HEK293 (cell line): ENCODE measurements at regions not wholly inside any gene's neighbourhood (a gene's known extent, or its start where the extent isn't known, plus 50 kb on each side); places are given as distances from the start of the nearest gene placed in this dataset.

Source experiments
- BCL11B ChIP-seq: fragments of 450-650 bp; formaldehyde crosslinking; IDR thresholded peaks from 2 replicates; pipeline ENCODE4 v1.5.1; 2016; ENCODE audit warnings: low read depth, missing biosample characterization, missing genetic modification characterization
- FEZF1 ChIP-seq: fragments of 450-650 bp; formaldehyde crosslinking; IDR thresholded peaks from 2 replicates; pipeline ENCODE4 v1.5.1; 2016; ENCODE audit warnings: missing biosample characterization, missing genetic modification characterization
- GLIS2 ChIP-seq: fragments of 450-650 bp; formaldehyde crosslinking; IDR thresholded peaks from 2 replicates; pipeline ENCODE4 v1.5.1; 2016; ENCODE audit warnings: missing biosample characterization, missing genetic modification characterization
- KLF10 ChIP-seq: fragments of 450-650 bp; IDR thresholded peaks from 2 replicates; pipeline ENCODE4 v1.5.1; 2018; ENCODE audit warnings: missing biosample characterization, mild to moderate bottlenecking, missing genetic modification characterization
- KLF16 ChIP-seq: fragments of 450-650 bp; formaldehyde crosslinking; IDR thresholded peaks from 2 replicates; pipeline ENCODE4 v1.5.1; 2017; ENCODE audit warnings: missing biosample characterization, missing genetic modification characterization
- KLF8 ChIP-seq: fragments of 450-650 bp; formaldehyde crosslinking; IDR thresholded peaks from 2 replicates; pipeline ENCODE4 v1.5.1; 2016; ENCODE audit warnings: missing biosample characterization, missing genetic modification characterization
- PATZ1 ChIP-seq: fragments of 450-650 bp; formaldehyde crosslinking; IDR thresholded peaks from 2 replicates; pipeline ENCODE4 v1.5.1; 2016; ENCODE audit warnings: missing biosample characterization, missing genetic modification characterization
- SALL2 ChIP-seq: fragments of 450-650 bp; formaldehyde crosslinking; IDR thresholded peaks from 2 replicates; pipeline ENCODE4 v1.5.0; 2017; ENCODE audit warnings: missing biosample characterization, mild to moderate bottlenecking, missing genetic modification characterization, borderline replicate concordance
- SP2 ChIP-seq: fragments of 450-650 bp; formaldehyde crosslinking; IDR thresholded peaks from 2 replicates; pipeline ENCODE4 v1.5.1; 2016; ENCODE audit warnings: missing biosample characterization, missing genetic modification characterization
- TCF7L2 ChIP-seq: IDR thresholded peaks from 2 replicates; pipeline ENCODE4 v1.6.1; 2011; ENCODE audit warnings: low read depth, mild to moderate bottlenecking, inconsistent platforms, low read length, moderate library complexity, borderline replicate concordance
- ZNF140 ChIP-seq: fragments of 450-650 bp; formaldehyde crosslinking; IDR thresholded peaks from 2 replicates; pipeline ENCODE4 v1.5.1; 2016; ENCODE audit warnings: missing biosample characterization, missing genetic modification characterization
- ZNF148 ChIP-seq: fragments of 450-650 bp; formaldehyde crosslinking; IDR thresholded peaks from 2 replicates; pipeline ENCODE4 v1.5.0; 2017; ENCODE audit warnings: missing biosample characterization, missing genetic modification characterization, borderline replicate concordance
- ZNF16 ChIP-seq: fragments of 450-650 bp; formaldehyde crosslinking; IDR thresholded peaks from 2 replicates; pipeline ENCODE4 v1.5.1; 2016; ENCODE audit warnings: low read depth, missing biosample characterization, missing genetic modification characterization
- ZNF18 ChIP-seq: fragments of 450-650 bp; formaldehyde crosslinking; IDR thresholded peaks from 2 replicates; pipeline ENCODE4 v1.5.1; 2016; ENCODE audit warnings: missing biosample characterization, missing genetic modification characterization
- ZNF184 ChIP-seq: fragments of 450-650 bp; IDR thresholded peaks from 2 replicates; pipeline ENCODE4 v1.5.1; 2018; ENCODE audit warnings: missing biosample characterization, mild to moderate bottlenecking, missing genetic modification characterization
- ZNF26 ChIP-seq: fragments of 450-650 bp; formaldehyde crosslinking; IDR thresholded peaks from 2 replicates; pipeline ENCODE4 v1.5.1; 2016; ENCODE audit warnings: missing biosample characterization, missing genetic modification characterization
- ZNF341 ChIP-seq: fragments of 450-650 bp; formaldehyde crosslinking; IDR thresholded peaks from 2 replicates; pipeline ENCODE4; 2016; ENCODE audit warnings: low read depth, missing biosample characterization, missing genetic modification characterization
- ZNF362 ChIP-seq: fragments of 450-650 bp; formaldehyde crosslinking; IDR thresholded peaks from 2 replicates; pipeline ENCODE4 v1.5.1; 2016; ENCODE audit warnings: missing biosample characterization, missing genetic modification characterization
- ZNF416 ChIP-seq: fragments of 450-650 bp; formaldehyde crosslinking; IDR thresholded peaks from 2 replicates; pipeline ENCODE4 v1.5.1; 2016; ENCODE audit warnings: missing biosample characterization, missing genetic modification characterization
- ZNF426 ChIP-seq: fragments of 450-650 bp; formaldehyde crosslinking; IDR thresholded peaks from 2 replicates; pipeline ENCODE4 v1.5.1; 2017; ENCODE audit warnings: missing biosample characterization, missing genetic modification characterization, mild to moderate bottlenecking, inconsistent platforms, moderate library complexity
- ZNF48 ChIP-seq: fragments of 450-650 bp; formaldehyde crosslinking; IDR thresholded peaks from 2 replicates; pipeline ENCODE4 v1.5.1; 2016; ENCODE audit warnings: missing biosample characterization, missing genetic modification characterization
- ZNF488 ChIP-seq: fragments of 450-650 bp; formaldehyde crosslinking; IDR thresholded peaks from 2 replicates; pipeline ENCODE4 v1.5.1; 2016; ENCODE audit warnings: missing biosample characterization, missing genetic modification characterization
- ZNF521 ChIP-seq: fragments of 450-650 bp; formaldehyde crosslinking; IDR thresholded peaks from 2 replicates; pipeline ENCODE4 v1.5.1; 2017; ENCODE audit warnings: missing biosample characterization, mild to moderate bottlenecking, missing genetic modification characterization
- ZNF530 ChIP-seq: fragments of 450-650 bp; formaldehyde crosslinking; IDR thresholded peaks from 2 replicates; pipeline ENCODE4 v1.5.1; 2016; ENCODE audit warnings: low read depth, missing biosample characterization, missing genetic modification characterization
- ZNF571 ChIP-seq: fragments of 450-650 bp; formaldehyde crosslinking; IDR thresholded peaks from 2 replicates; pipeline ENCODE4 v1.5.0; 2017; ENCODE audit warnings: missing biosample characterization, missing genetic modification characterization
- ZNF670 ChIP-seq: fragments of 450-650 bp; formaldehyde crosslinking; IDR thresholded peaks from 2 replicates; pipeline ENCODE4 v1.5.1; 2016; ENCODE audit warnings: missing biosample characterization, missing genetic modification characterization, low read depth
- ZNF677 ChIP-seq: fragments of 450-650 bp; IDR thresholded peaks from 2 replicates; pipeline ENCODE4 v1.5.0; 2018; ENCODE audit warnings: missing biosample characterization, mild to moderate bottlenecking, missing genetic modification characterization, moderate library complexity
- ZNF777 ChIP-seq: fragments of 450-650 bp; formaldehyde crosslinking; IDR thresholded peaks from 2 replicates; pipeline ENCODE4 v1.5.1; 2017; ENCODE audit warnings: missing biosample characterization, missing genetic modification characterization, borderline replicate concordance
- ZNF792 ChIP-seq: fragments of 450-650 bp; formaldehyde crosslinking; IDR thresholded peaks from 2 replicates; pipeline ENCODE4 v1.5.1; 2016; ENCODE audit warnings: missing biosample characterization, missing genetic modification characterization
- ZSCAN18 ChIP-seq: fragments of 450-650 bp; formaldehyde crosslinking; IDR thresholded peaks from 2 replicates; pipeline ENCODE4 v1.5.1; 2016; ENCODE audit warnings: missing biosample characterization, missing genetic modification characterization

- peak; percentile 80 for TF ChIP-seq PATZ1
- 0 out of 2 replicates have a peak, but pooled peaks have one; percentile 36 for TF ChIP-seq KLF8
- no peak for TF ChIP-seq TCF7L2
- peak; percentile 69 for TF ChIP-seq SP2
- no peak for TF ChIP-seq ZNF777
- TF ChIP-seq ZNF26: no peak
- no peak for TF ChIP-seq ZNF18
- no peak for TF ChIP-seq KLF10
- TF ChIP-seq ZNF521 (tag by site-specific recombination): no peak
- no peak for TF ChIP-seq ZNF184
- TF ChIP-seq ZNF16 (tag by site-specific recombination): no peak
- TF ChIP-seq ZNF341 (tag by site-specific recombination): no peak
- TF ChIP-seq ZNF488: no peak
- TF ChIP-seq ZNF571: no peak
- no peak for TF ChIP-seq ZNF48
- no peak for TF ChIP-seq BCL11B
- peak; percentile 87 for TF ChIP-seq GLIS2
- TF ChIP-seq ZNF148 (tag by site-specific recombination): no peak
- TF ChIP-seq ZNF416: no peak
- no peak for TF ChIP-seq ZNF792
- no peak for TF ChIP-seq KLF16 (tag by site-specific recombination)
- TF ChIP-seq FEZF1: no peak
- no peak for TF ChIP-seq ZNF677 (tag by site-specific recombination)
- no peak for TF ChIP-seq ZNF530 (tag by site-specific recombination)
- TF ChIP-seq ZNF140 (tag by site-specific recombination): no peak
- no peak for TF ChIP-seq ZNF362 (tag by site-specific recombination)
- no peak for TF ChIP-seq ZSCAN18 (tag by site-specific recombination)
- TF ChIP-seq ZNF426 (tag by site-specific recombination): no peak
- no peak for TF ChIP-seq ZNF670
- TF ChIP-seq SALL2: no peak
Measured at GRCh38 chr7:65269150-65269856, 104.4 kb upstream of the ZNF92 start (continued).
